OCI-LY3 (cell line): ENCODE measurements at regions not wholly inside any gene's neighbourhood (a gene's known extent, or its start where the extent isn't known, plus 50 kb on each side); places are given as distances from the start of the nearest gene placed in this dataset.

Source experiments
- H2AFZ ChIP-seq: fragments of 200-600, 300-600 bp; shearing (Covaris generic); 2 replicates; pipeline ENCODE4 v1.6.0; 2014; ENCODE audit warnings: antibody characterized with exemption, low read depth, low read length
- H3K27ac ChIP-seq: fragments of 200-600, 300-600 bp; sonication (generic); 2 replicates; pipeline ENCODE4 v1.5.1; 2014; ENCODE audit warnings: mild to moderate bottlenecking, low read length, moderate library complexity, mixed read lengths
- H3K27me3 ChIP-seq: fragments of 200-600, 300-600 bp; sonication (generic); 2 replicates; pipeline ENCODE4 v1.6.1; 2014; ENCODE audit warnings: low read depth, low read length, mixed read lengths
- H3K36me3 ChIP-seq: fragments of 200-600, 300-600 bp; sonication (generic); replicated peaks from 2 replicates; pipeline ENCODE3; 2014; ENCODE audit warnings: low read depth, low read length, mixed read lengths
- H3K4me1 ChIP-seq: fragments of 300-600, 200-600 bp; sonication (generic); 2 replicates; pipeline ENCODE4 v1.6.1; 2014; ENCODE audit warnings: low read length, mixed read lengths
- H3K4me2 ChIP-seq: fragments of 200-600, 300-600 bp; sonication (generic); 2 replicates; pipeline ENCODE4 v1.6.1; 2014; ENCODE audit warnings: low read length, mixed read lengths
- H3K4me3 ChIP-seq: fragments of 300-600, 200-600 bp; sonication (generic); 2 replicates; pipeline ENCODE4 v1.5.1; 2014; ENCODE audit warnings: antibody characterized with exemption, mild to moderate bottlenecking, low read length, moderate library complexity
- H3K79me2 ChIP-seq: fragments of 300-600, 200-600 bp; shearing (Covaris generic); 2 replicates; pipeline ENCODE4 v1.6.1; 2014; ENCODE audit warnings: mild to moderate bottlenecking, low read length, mixed read lengths
- H3K9ac ChIP-seq: fragments of 300-600, 200-600 bp; shearing (Covaris generic); 2 replicates; pipeline ENCODE4 v1.6.0; 2014; ENCODE audit warnings: mild to moderate bottlenecking, low read length, moderate library complexity
- H3K9me3 ChIP-seq: fragments of 200-600, 300-600 bp; shearing (Covaris generic); 2 replicates; pipeline ENCODE4 v1.6.1; 2014; ENCODE audit warnings: low read length, mixed read lengths; ENCODE audit not compliant: insufficient read depth
- H4K20me1 ChIP-seq: fragments of 200-600, 300-600 bp; sonication (generic); 2 replicates; pipeline ENCODE4 v1.6.1; 2016; ENCODE audit warnings: low read length, mixed read lengths; ENCODE audit not compliant: insufficient read depth
- EZH2phosphoT487 ChIP-seq: fragments of 200-600 bp; shearing (Covaris generic); IDR thresholded peaks from 2 replicates; pipeline ENCODE4 v1.6.1; 2018; ENCODE audit warnings: antibody characterized with exemption, mixed run types, low read depth
- TF ChIP-seq, protein P1 (sequence below): fragments of 200-600, 300-600 bp; sonication (generic); IDR thresholded peaks from 2 replicates; pipeline ENCODE4 v1.5.1; 2014; ENCODE audit warnings: antibody characterized with exemption, low read length, low read depth

DNA sequence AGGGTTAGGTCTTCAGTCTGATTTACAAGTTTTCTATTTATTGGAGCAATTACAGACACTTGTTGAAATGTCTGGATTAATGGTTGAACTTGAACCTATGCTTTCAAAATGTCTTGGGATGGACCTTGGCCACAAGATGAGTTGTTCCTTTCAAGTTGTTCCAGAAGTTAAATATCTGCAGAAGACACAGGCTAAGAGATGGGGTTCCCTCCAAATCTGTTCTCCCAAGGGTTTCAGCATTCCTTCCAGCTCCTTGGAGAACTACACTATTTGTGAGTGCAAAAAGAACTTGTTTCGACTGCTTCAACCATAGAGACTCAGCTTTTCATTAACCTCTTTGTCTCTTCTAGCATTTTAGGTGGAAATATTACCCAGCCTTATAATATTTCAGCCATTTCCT is 189.0 kb upstream of the BLID start:
- Histone ChIP-seq H3K9me3 (no peaks in the 10 kb centered on the region), H3K4me1 (no peaks in the 10 kb centered on the region), H3K27ac (no peak overlapping the region), H4K20me1 (no peaks in the 10 kb centered on the region), H3K9ac (no peak overlapping the region), H3K27me3 (peaks cover 27% of the 10 kb centered on the region; the same call in 1 of the 2 replicates), H3K36me3 (no peaks in the 10 kb centered on the region), H3K4me2 (no peak overlapping the region), H3K4me3 (no peak overlapping the region), H2AFZ (no peak overlapping the region), H3K79me2 (no peaks in the 10 kb centered on the region)
- no peak for TF ChIP-seq EZH2phosphoT487
- TF ChIP-seq, protein P1, sequence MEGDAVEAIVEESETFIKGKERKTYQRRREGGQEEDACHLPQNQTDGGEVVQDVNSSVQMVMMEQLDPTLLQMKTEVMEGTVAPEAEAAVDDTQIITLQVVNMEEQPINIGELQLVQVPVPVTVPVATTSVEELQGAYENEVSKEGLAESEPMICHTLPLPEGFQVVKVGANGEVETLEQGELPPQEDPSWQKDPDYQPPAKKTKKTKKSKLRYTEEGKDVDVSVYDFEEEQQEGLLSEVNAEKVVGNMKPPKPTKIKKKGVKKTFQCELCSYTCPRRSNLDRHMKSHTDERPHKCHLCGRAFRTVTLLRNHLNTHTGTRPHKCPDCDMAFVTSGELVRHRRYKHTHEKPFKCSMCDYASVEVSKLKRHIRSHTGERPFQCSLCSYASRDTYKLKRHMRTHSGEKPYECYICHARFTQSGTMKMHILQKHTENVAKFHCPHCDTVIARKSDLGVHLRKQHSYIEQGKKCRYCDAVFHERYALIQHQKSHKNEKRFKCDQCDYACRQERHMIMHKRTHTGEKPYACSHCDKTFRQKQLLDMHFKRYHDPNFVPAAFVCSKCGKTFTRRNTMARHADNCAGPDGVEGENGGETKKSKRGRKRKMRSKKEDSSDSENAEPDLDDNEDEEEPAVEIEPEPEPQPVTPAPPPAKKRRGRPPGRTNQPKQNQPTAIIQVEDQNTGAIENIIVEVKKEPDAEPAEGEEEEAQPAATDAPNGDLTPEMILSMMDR: no peak

DNA sequence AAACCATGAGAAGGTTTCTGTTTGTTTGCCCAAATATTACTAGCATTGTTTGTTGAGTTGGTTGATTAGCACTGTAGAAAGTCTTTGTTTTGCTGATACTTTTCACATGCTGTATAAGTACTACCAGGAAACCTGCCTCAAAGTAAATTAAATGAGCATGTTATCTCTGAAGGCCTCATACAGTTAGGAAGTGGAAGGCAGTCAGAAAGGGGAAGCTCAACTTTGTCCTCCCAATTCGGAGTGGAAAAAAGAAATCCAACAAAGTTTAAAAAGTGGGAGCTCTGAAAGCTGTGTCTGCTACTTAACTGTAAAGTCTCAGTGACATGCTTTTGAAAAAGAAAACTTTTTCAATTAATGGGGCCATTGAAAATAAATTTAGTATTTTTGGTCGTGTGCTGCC is 188.3 kb upstream of the BLID start:
- Histone ChIP-seq H3K4me3 (no peak overlapping the region), H3K27me3 (peaks cover 22% of the 10 kb centered on the region; the same call in 1 of the 2 replicates), H4K20me1 (no peaks in the 10 kb centered on the region), H3K9ac (no peak overlapping the region), H3K4me2 (no peak overlapping the region), H3K36me3 (no peaks in the 10 kb centered on the region), H3K79me2 (no peaks in the 10 kb centered on the region), H3K27ac (no peak overlapping the region), H2AFZ (no peak overlapping the region), H3K9me3 (no peaks in the 10 kb centered on the region), H3K4me1 (no peaks in the 10 kb centered on the region)
- no peak for TF ChIP-seq EZH2phosphoT487
- TF ChIP-seq, protein P1: no peak

DNA sequence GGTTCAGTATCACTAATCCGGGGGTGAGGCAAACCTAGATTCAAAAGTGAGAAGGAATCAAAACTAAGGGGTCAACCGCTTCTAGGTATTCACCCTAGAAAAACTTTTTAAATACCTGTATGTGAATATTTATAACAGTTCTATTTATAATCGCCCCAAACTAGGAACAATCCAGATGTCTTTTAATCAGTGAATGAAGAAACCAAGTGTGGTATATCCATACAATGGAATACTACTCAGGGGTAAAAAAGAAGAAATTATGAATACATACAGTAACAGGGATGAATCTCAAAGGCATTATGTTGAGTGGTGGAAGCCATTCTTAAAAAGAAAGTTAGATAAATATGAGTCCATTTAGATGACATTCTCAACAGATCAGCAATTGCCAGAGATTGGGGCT is 178.0 kb upstream of the BLID start:
- Histone ChIP-seq H2AFZ (no peak overlapping the region), H3K27ac (no peak overlapping the region), H3K9me3 (peaks cover 6% of the 10 kb centered on the region; the same call in 1 of the 2 replicates), H3K79me2 (no peaks in the 10 kb centered on the region), H3K4me3 (no peak overlapping the region), H4K20me1 (no peaks in the 10 kb centered on the region), H3K36me3 (peaks cover 3% of the 10 kb centered on the region), H3K27me3 (peaks cover 5% of the 10 kb centered on the region), H3K9ac (no peak overlapping the region), H3K4me1 (peaks cover 8% of the 10 kb centered on the region; the same call in 1 of the 2 replicates), H3K4me2 (no peak overlapping the region)
- TF ChIP-seq, protein P1: no peak
- no peak for TF ChIP-seq EZH2phosphoT487

DNA sequence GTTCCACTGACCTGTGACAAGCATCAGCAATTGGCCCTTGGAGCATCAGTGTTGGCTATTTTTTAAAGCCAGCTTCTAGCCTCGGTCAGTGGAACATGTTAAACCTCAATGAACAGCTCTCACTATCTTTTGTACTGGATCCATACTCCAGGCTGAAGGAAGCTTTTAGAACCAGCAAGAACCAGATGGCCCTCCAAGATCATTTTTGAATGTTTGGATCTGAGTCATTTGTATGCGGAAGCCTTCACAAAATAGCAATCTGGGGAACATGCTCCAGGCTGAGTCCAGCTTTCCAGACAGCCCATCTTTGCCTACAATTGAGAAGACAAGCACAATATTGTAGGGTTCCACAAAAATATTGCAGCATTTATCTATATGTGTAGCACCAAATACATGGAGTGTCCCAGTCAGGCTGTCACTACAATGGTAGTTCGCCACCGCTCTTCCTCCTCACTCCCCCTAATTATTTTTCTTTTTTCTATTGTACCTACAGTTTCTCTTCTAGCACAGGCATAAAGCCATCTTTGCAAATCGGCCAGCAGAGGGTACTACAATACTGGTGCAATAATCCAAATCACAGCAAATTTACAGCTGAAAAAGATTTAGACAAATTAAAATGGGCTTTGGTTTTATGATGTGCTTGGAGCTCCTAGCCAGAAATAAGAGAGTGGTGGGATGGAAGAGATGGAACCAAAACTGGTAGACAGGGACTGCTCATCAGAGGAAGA is 177.4 kb upstream of the BLID start:
- Histone ChIP-seq H3K27ac (no peak overlapping the region), H3K9me3 (peaks cover 6% of the 10 kb centered on the region; the same call in 1 of the 2 replicates), H3K4me1 (peaks cover 8% of the 10 kb centered on the region; the same call in 1 of the 2 replicates), H4K20me1 (no peaks in the 10 kb centered on the region), H3K79me2 (no peaks in the 10 kb centered on the region), H2AFZ (no peak overlapping the region), H3K36me3 (peaks cover 3% of the 10 kb centered on the region), H3K27me3 (peaks cover 5% of the 10 kb centered on the region), H3K4me3 (no peak overlapping the region), H3K4me2 (no peak overlapping the region), H3K9ac (no peak overlapping the region)
- no peak for TF ChIP-seq EZH2phosphoT487
- TF ChIP-seq, protein P1: peak; percentile 73
